IMR-90 (cell line): ENCODE measurements at regions not wholly inside any gene's neighbourhood (a gene's known extent, or its start where the extent isn't known, plus 50 kb on each side); places are given as distances from the start of the nearest gene placed in this dataset.

Source experiments
- ATAC-seq: fragments of 200-7000 bp; cut with Tn5 transposase; 2 replicates; pipeline ENCODE4 v1.9.1; 2020; ENCODE audit warnings: low read depth, mild to moderate bottlenecking, moderate library complexity
- BruUV-seq: library from RNA; stranded (reverse); fragments of 400-500 nt; replicated peaks from 2 replicates; lab custom pipeline; 2021; lab: Mats Ljungman, UMichigan
- CTCF ChIA-PET: fragments of 300-600 bp; formaldehyde crosslinking; extraction: SDS; loops from one replicate; lab custom pipeline; 2021; ENCODE audit warnings: antibody characterized with exemption; lab: Yijun Ruan, JAX
- POLR2A ChIA-PET: fragments of 300-600 bp; sonication (Branson Sonifier 250); formaldehyde crosslinking; loops from one replicate; lab custom pipeline; 2022; ENCODE audit warnings: antibody characterized with exemption; ENCODE audit not compliant: unreplicated experiment; lab: Charles Lee
- DNase-seq: peaks from one replicate; pipeline ENCODE4 v3.0.0; 2013
- H2AFZ ChIP-seq: replicated peaks from 2 replicates; pipeline ENCODE3; 2013; ENCODE audit warnings: low read length, mild to moderate bottlenecking; ENCODE audit not compliant: poor library complexity
- H2AK5ac ChIP-seq: 2 replicates; pipeline ENCODE4 v1.6.1; 2013; ENCODE audit warnings: low read depth, low read length, inconsistent platforms
- H2AK9ac ChIP-seq: replicated peaks from 2 replicates; pipeline ENCODE3; 2013; ENCODE audit warnings: mild to moderate bottlenecking, low read depth, low read length, moderate library complexity; ENCODE audit not compliant: poor library complexity
- H2BK120ac ChIP-seq: 2 replicates; pipeline ENCODE4 v1.6.1; 2013; ENCODE audit warnings: low read depth, low read length, inconsistent platforms
- H2BK15ac ChIP-seq: 3 replicates; pipeline ENCODE4 v1.6.1; 2013; ENCODE audit warnings: low read depth, low read length, inconsistent platforms
- H2BK20ac ChIP-seq: 2 replicates; pipeline ENCODE4 v1.6.1; 2013; ENCODE audit warnings: low read depth, mild to moderate bottlenecking, inconsistent platforms, low read length, moderate library complexity
- H2BK5ac ChIP-seq: 2 replicates; pipeline ENCODE4 v1.6.1; 2013; ENCODE audit warnings: mild to moderate bottlenecking, low read depth, low read length, inconsistent platforms; ENCODE audit not compliant: poor library complexity, severe bottlenecking
- H3K14ac ChIP-seq: replicated peaks from 2 replicates; pipeline ENCODE4 v1.6.1; 2013; ENCODE audit warnings: low read depth, low read length, inconsistent platforms
- H3K18ac ChIP-seq: 2 replicates; pipeline ENCODE4 v1.6.1; 2013; ENCODE audit warnings: low read depth, low read length, control low read depth
- H3K23ac ChIP-seq: 2 replicates; pipeline ENCODE4 v1.6.1; 2013; ENCODE audit warnings: low read depth, low read length, inconsistent platforms
- H3K27ac ChIP-seq: 2 replicates; pipeline ENCODE4 v1.5.1; 2013; ENCODE audit warnings: mild to moderate bottlenecking, control low read depth, low read length; ENCODE audit not compliant: insufficient read depth
- H3K27me3 ChIP-seq: 2 replicates; pipeline ENCODE4 v1.6.1; 2013; ENCODE audit warnings: low read length; ENCODE audit not compliant: control insufficient read depth, insufficient read depth
- H3K36me3 ChIP-seq: 2 replicates; pipeline ENCODE4 v1.6.1; 2013; ENCODE audit warnings: low read length, mixed read lengths; ENCODE audit not compliant: control insufficient read depth, insufficient read depth
- H3K4ac ChIP-seq: 2 replicates; pipeline ENCODE4 v1.6.1; 2013; ENCODE audit warnings: low read depth, low read length, inconsistent platforms
- H3K4me1 ChIP-seq: 2 replicates; pipeline ENCODE4 v1.6.1; 2013; ENCODE audit warnings: low read length, mixed read lengths; ENCODE audit not compliant: control insufficient read depth, insufficient read depth
- H3K4me2 ChIP-seq: 2 replicates; pipeline ENCODE4 v1.6.1; 2013; ENCODE audit warnings: low read depth, mild to moderate bottlenecking, control low read depth, low read length, moderate library complexity
- H3K4me3 ChIP-seq: 2 replicates; pipeline ENCODE4 v1.5.1; 2013; ENCODE audit warnings: low read depth, mild to moderate bottlenecking, control low read depth, low read length, moderate library complexity; ENCODE audit not compliant: insufficient read depth
- H3K56ac ChIP-seq: 2 replicates; pipeline ENCODE4 v1.6.1; 2013; ENCODE audit warnings: low read length, inconsistent platforms; ENCODE audit not compliant: insufficient read depth; ENCODE audit errors: extremely low read depth
- H3K79me1 ChIP-seq, 2 experiments: 2 replicates each; pipeline ENCODE4 v1.6.1; 2013; ENCODE audit warnings: low read length in 2 of 2, inconsistent platforms in 1 of 2, low read depth in 1 of 2
- H3K9ac ChIP-seq: 2 replicates; pipeline ENCODE4 v1.6.1; 2013; ENCODE audit warnings: low read depth, low read length, control low read depth
- H3K9me1 ChIP-seq: 2 replicates; pipeline ENCODE4 v1.6.1; 2013; ENCODE audit warnings: low read length, inconsistent platforms; ENCODE audit not compliant: insufficient read depth
- H3K9me3 ChIP-seq: 2 replicates; pipeline ENCODE4 v1.6.1; 2013; ENCODE audit warnings: low read length; ENCODE audit not compliant: control insufficient read depth, insufficient read depth
- H4K20me1 ChIP-seq: 2 replicates; pipeline ENCODE4 v1.6.1; 2013; ENCODE audit warnings: low read length, inconsistent platforms; ENCODE audit not compliant: insufficient read depth
- H4K5ac ChIP-seq: 2 replicates; pipeline ENCODE4 v1.6.1; 2013; ENCODE audit warnings: mild to moderate bottlenecking, low read depth, low read length, control low read depth
- H4K8ac ChIP-seq, 2 experiments: 2 replicates each; pipeline ENCODE4 v1.6.1; 2013; ENCODE audit warnings: low read depth in 2 of 2, low read length in 2 of 2, control low read depth in 1 of 2, inconsistent platforms in 1 of 2
- H4K91ac ChIP-seq: 2 replicates; pipeline ENCODE4 v1.6.1; 2013; ENCODE audit warnings: low read depth, low read length, inconsistent platforms; ENCODE audit not compliant: insufficient read depth
- BHLHE40 ChIP-seq: fragments of 150-350 bp; IDR thresholded peaks from 2 replicates; pipeline ENCODE4 v1.6.1; 2016; ENCODE audit warnings: mild to moderate bottlenecking, low read depth, low read length
- CEBPB ChIP-seq: IDR thresholded peaks from 2 replicates; pipeline ENCODE4 v1.6.1; 2012; ENCODE audit warnings: low read depth, low read length, improper control_type of control experiment
- CHD1 ChIP-seq: IDR thresholded peaks from 2 replicates; pipeline ENCODE4 v1.6.1; 2012; ENCODE audit warnings: low read depth, low read length, improper control_type of control experiment
- CTCF ChIP-seq: conservative IDR thresholded peaks from 2 replicates; pipeline ENCODE4 v1.5.1; 2012; ENCODE audit warnings: mild to moderate bottlenecking, low read depth, low read length, improper control_type of control experiment
- FOS ChIP-seq: fragments of 150-350 bp; IDR thresholded peaks from 2 replicates; pipeline ENCODE4 v1.6.1; 2016; ENCODE audit warnings: low read depth, low read length
- MAFK ChIP-seq: IDR thresholded peaks from 2 replicates; pipeline ENCODE4 v1.6.1; 2012; ENCODE audit warnings: low read depth, low read length, improper control_type of control experiment
- MAZ ChIP-seq: IDR thresholded peaks from 2 replicates; pipeline ENCODE4 v1.6.1; 2012; ENCODE audit warnings: low read depth, mild to moderate bottlenecking, low read length, improper control_type of control experiment, moderate library complexity, borderline replicate concordance
- MXI1 ChIP-seq: IDR thresholded peaks from 2 replicates; pipeline ENCODE4 v1.6.1; 2012; ENCODE audit warnings: low read depth, mild to moderate bottlenecking, low read length, moderate library complexity, borderline replicate concordance
- NFE2L2 ChIP-seq: fragments of 150-350 bp; IDR thresholded peaks from 2 replicates; pipeline ENCODE4 v1.6.1; 2016; ENCODE audit warnings: low read depth, mild to moderate bottlenecking, low read length
- POLR2A ChIP-seq: IDR thresholded peaks from 2 replicates; pipeline ENCODE4 v1.6.1; 2012; ENCODE audit warnings: mild to moderate bottlenecking, low read depth, low read length
- RAD21 ChIP-seq: IDR thresholded peaks from 2 replicates; pipeline ENCODE4 v1.6.1; 2012; ENCODE audit warnings: low read length, improper control_type of control experiment
- RCOR1 ChIP-seq: IDR thresholded peaks from 2 replicates; pipeline ENCODE4 v1.6.1; 2012; ENCODE audit warnings: mild to moderate bottlenecking, low read length, improper control_type of control experiment; ENCODE audit not compliant: insufficient replicate concordance
- RFX5 ChIP-seq: IDR thresholded peaks from 2 replicates; pipeline ENCODE4 v1.8.0; 2012; ENCODE audit warnings: low read depth, mild to moderate bottlenecking, low read length, moderate library complexity
- SMC3 ChIP-seq: fragments of 150-350 bp; IDR thresholded peaks from 2 replicates; pipeline ENCODE4 v1.6.1; 2016; ENCODE audit warnings: low read depth, mild to moderate bottlenecking, antibody characterized with exemption, low read length, moderate library complexity
- USF2 ChIP-seq: fragments of 150-350 bp; IDR thresholded peaks from 2 replicates; pipeline ENCODE4 v1.6.1; 2017; ENCODE audit warnings: mild to moderate bottlenecking, antibody characterized with exemption, low read length, low read depth
- WGBS, 2 experiments: methylation state at CpG; one replicate each; pipeline versions ENCODE4 v1.1.5 to v1.1.7; 2013; ENCODE audit warnings: missing lambda C conversion rate in 2 of 2; ENCODE audit not compliant: insufficient read length in 1 of 2; ENCODE audit errors: extremely low coverage in 2 of 2; 5-methylcytosine and 5-hydroxymethylcytosine counted together
- dilution Hi-C: fragments of 300-500 bp; cut with HindIII; formaldehyde crosslinking; loops from one replicate; pipeline ENCODE4 v1.14.3; 2018; ENCODE audit warnings: low sequenced_read_pairs; ENCODE audit not compliant: unreplicated experiment
- in situ Hi-C: fragments of 300-500 bp; cut with MboI; formaldehyde crosslinking; loops from 3 replicates; pipeline ENCODE4 v1.14.3; 2019; ENCODE audit warnings: low sequenced_read_pairs, inconsistent platforms, mixed read lengths
- intact Hi-C: fragments of 100-400 bp; cut with micrococcal nuclease; formaldehyde crosslinking; loops from 2 replicates; pipeline ENCODE4 v1.10.0; 2022
- TF ChIP-seq, protein P1 (sequence below): fragments of 150-350 bp; IDR thresholded peaks from 2 replicates; pipeline ENCODE4 v1.6.1; 2016; ENCODE audit warnings: low read depth, mild to moderate bottlenecking, low read length, moderate library complexity, borderline replicate concordance

GRCh38 chr14:38000340-38000739 lies 207.4 kb upstream of the SSTR1 start:
- no peaks in the 10 kb centered on the region for H3K79me1 ChIP-seq
- ChIA-PET CTCF (no interaction called here), POLR2A (no interaction called here)
- H2BK20ac ChIP-seq, result no peak overlapping the region
- no peak overlapping the region for H3K4me3 ChIP-seq
- dilution Hi-C loops (no loop called here), in situ Hi-C loops (no loop called here), intact Hi-C loops (no loop called here)
- H2AFZ ChIP-seq, result no peak overlapping the region
- no peak overlapping the region for H2BK5ac ChIP-seq
- TF ChIP-seq, protein P1, sequence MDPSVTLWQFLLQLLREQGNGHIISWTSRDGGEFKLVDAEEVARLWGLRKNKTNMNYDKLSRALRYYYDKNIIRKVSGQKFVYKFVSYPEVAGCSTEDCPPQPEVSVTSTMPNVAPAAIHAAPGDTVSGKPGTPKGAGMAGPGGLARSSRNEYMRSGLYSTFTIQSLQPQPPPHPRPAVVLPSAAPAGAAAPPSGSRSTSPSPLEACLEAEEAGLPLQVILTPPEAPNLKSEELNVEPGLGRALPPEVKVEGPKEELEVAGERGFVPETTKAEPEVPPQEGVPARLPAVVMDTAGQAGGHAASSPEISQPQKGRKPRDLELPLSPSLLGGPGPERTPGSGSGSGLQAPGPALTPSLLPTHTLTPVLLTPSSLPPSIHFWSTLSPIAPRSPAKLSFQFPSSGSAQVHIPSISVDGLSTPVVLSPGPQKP, result no peak
- TF ChIP-seq BHLHE40 (no peak), MAZ (no peak), MXI1 (no peak), RFX5 (no peak), MAFK (no peak), RCOR1 (no peak), USF2 (no peak), CTCF (no peak), SMC3 (no peak), RAD21 (no peak), POLR2A (no peak), NFE2L2 (no peak), CHD1 (no peak), FOS (no peak), CEBPB (no peak)
- no peak overlapping the region for H3K4ac ChIP-seq
- no peak overlapping the region for H3K9ac ChIP-seq
- no peak for DNase-seq
- H2AK9ac ChIP-seq, result no peak overlapping the region
- H3K27me3 ChIP-seq, result no peaks in the 10 kb centered on the region; the same call in none of the 2 replicates
- no peak overlapping the region for H3K27ac ChIP-seq
- H3K4me1 ChIP-seq, result no peaks in the 10 kb centered on the region
- H4K5ac ChIP-seq, result no peak overlapping the region
- no peak overlapping the region for H4K8ac ChIP-seq
- no peaks in the 10 kb centered on the region; the same call in 1 of the 2 replicates for H3K9me1 ChIP-seq
- no peak overlapping the region for H3K23ac ChIP-seq
- no peak overlapping the region for H4K91ac ChIP-seq
- no CpG with 5 or more reads among the region's 2 CpGs for WGBS, 2 experiments
- H3K4me2 ChIP-seq, result no peak overlapping the region
- H3K36me3 ChIP-seq, result no peaks in the 10 kb centered on the region
- no peak overlapping the region for H3K56ac ChIP-seq
- ATAC-seq, result no peak
- BruUV-seq, result no TSS peak
- H2BK15ac ChIP-seq, result no peak overlapping the region
- no peaks in the 10 kb centered on the region for H4K20me1 ChIP-seq
- no peak overlapping the region for H2BK120ac ChIP-seq
- no peak overlapping the region for H2AK5ac ChIP-seq
- no peak overlapping the region for H3K14ac ChIP-seq
- H3K9me3 ChIP-seq, result no peaks in the 10 kb centered on the region
- H3K18ac ChIP-seq, result no peak overlapping the region
